ENCODE measurements at regions not wholly inside any gene's neighbourhood (a gene's known extent, or its start where the extent isn't known, plus 50 kb on each side); places are given as distances from the start of the nearest gene placed in this dataset.

- Histone ChIP-seq H3K36me3 (no peaks in the 10 kb centered on the region), H3K9me3 (no peaks in the 10 kb centered on the region), H3K4me1 (no peaks in the 10 kb centered on the region), H3K27ac (no peak overlapping the region), H3K27me3 (no peaks in the 10 kb centered on the region), H3K4me3 (no peak overlapping the region)
- DNase-seq (ENCODE audit: low spot score in 2 of 2) = no peak
- 100% methylated on average over 2 of the region's 2 CpGs for WGBS
- TF ChIP-seq POLR2A (IDR thresholded peaks at IDR 0.05) = no peak
Observed at GRCh38 chr2:186027922-186028321, 289.3 kb downstream of the FSIP2 start.

DNA sequence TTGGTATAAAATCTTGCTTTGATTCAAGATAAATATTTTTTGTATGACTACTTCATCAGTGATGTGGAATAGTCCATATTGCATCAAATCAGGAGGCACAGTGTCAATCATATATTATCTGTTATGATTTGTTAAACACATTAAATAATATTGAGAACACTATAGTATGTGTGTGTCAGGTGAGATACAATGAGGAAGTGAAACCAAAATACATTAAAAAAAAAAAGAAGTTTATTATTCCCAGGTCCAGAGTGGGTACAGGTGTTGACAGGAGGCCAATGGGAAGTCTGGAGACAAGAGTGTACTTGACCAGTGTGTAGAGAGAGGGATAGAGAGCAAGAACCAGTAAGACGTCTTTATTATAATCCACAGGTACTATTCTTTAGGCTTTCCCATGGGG is 292.6 kb downstream of the FSIP2 start:
- DNase-seq (ENCODE audit: low spot score in 2 of 2) = no peak
- TF ChIP-seq POLR2A (IDR thresholded peaks at IDR 0.05) (no peak), POLR2AphosphoS5 (IDR thresholded peaks at IDR 0.05) (no peak), EP300 (IDR thresholded peaks at IDR 0.05) (no peak), CTCF (IDR thresholded peaks at IDR 0.05) (no peak)
- H3K27ac ChIP-seq = no peak overlapping the region
- no peak overlapping the region for H3K4me3 ChIP-seq
- H3K9me3 ChIP-seq = no peaks in the 10 kb centered on the region
- H3K36me3 ChIP-seq = no peaks in the 10 kb centered on the region
- no peaks in the 10 kb centered on the region for H3K4me1 ChIP-seq
- WGBS = 94% methylated on average over 1 of the region's 1 CpG
- H3K27me3 ChIP-seq = no peaks in the 10 kb centered on the region

DNA sequence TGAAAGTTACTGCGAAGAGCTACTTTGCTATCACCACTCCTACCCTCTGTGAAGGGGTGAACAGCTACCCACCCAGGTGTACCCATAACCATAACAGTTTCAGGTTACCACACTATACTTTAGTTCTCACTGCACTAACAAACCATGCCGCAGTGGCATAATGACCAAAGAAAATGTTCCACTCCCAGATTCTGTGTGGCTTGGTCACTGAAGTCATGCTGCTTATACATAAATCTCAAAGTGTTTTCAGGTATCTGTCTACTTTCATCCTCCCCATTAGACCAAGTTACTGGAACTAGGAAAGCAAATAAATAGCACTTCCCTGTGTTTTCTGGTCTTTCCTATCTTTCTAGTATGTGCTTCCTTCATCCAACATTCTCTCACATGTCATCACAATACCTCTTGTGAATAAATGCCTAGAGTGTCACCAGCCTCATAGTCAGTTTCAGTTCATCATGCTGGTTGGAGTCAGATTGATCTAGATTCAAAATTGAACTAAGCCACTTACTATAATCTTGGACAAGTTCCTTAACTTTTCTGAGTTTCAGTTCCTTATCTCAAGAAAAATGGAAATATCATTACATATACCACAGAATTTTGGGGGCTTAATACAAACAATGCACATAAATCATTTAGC is 293.6 kb downstream of the FSIP2 start:
- TF ChIP-seq POLR2A (IDR thresholded peaks at IDR 0.05) (no peak), CTCF (IDR thresholded peaks at IDR 0.05) (no peak), EP300 (IDR thresholded peaks at IDR 0.05) (no peak), POLR2AphosphoS5 (IDR thresholded peaks at IDR 0.05) (no peak)
- DNase-seq (ENCODE audit: low spot score in 2 of 2) = no peak
- H3K4me1 ChIP-seq = no peaks in the 10 kb centered on the region
- H3K4me3 ChIP-seq = no peak overlapping the region
- no peaks in the 10 kb centered on the region for H3K36me3 ChIP-seq
- WGBS = 89% methylated on average over 2 of the region's 2 CpGs
- no peak overlapping the region for H3K27ac ChIP-seq
- no peaks in the 10 kb centered on the region for H3K9me3 ChIP-seq
- H3K27me3 ChIP-seq = no peaks in the 10 kb centered on the region

DNA sequence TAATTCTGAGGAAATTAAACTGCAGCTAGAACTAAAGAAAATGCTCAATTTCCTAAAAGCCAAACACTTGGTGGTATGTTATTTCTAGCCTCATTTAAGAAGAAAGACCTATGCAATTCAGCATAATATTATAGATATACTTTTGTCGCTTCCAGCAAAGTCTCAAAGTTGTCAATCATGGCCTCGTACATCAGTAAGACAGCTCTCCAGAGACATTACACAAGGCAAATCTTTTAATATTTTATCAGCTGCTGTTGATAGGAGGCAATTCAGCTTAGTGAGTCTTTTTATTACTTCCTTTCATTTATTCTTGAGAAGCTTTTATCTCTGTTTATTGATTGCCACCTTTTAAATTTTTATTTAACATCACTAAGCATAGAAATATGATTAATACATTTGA is 294.3 kb downstream of the FSIP2 start:
- H3K36me3 ChIP-seq = no peaks in the 10 kb centered on the region
- WGBS = 92% methylated on average over 2 of the region's 2 CpGs
- TF ChIP-seq CTCF (IDR thresholded peaks at IDR 0.05) (no peak), EP300 (IDR thresholded peaks at IDR 0.05) (no peak), POLR2A (IDR thresholded peaks at IDR 0.05) (no peak), POLR2AphosphoS5 (IDR thresholded peaks at IDR 0.05) (no peak)

DNA sequence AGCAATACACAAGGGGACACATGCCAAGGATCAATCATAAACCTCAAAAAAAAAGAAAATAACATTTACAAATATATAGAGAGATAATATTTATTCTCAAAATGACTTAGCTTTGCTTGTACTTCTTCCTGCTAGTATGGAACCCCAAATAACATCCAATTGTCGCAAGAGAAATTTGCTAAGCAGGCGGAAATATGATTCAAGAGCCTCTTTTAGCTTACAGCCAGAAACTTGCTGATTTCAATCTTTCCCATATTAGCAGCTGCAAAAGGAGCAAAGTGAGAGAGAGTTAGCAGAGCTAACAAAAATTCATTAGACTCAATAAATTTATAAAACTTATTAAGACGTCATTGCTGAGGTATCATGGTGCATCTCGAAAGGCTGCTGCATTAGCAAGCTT is 294.9 kb downstream of the FSIP2 start:
- Histone ChIP-seq H3K4me3 (no peak overlapping the region), H3K27me3 (no peaks in the 10 kb centered on the region), H3K27ac (no peak overlapping the region), H3K36me3 (no peaks in the 10 kb centered on the region), H3K9me3 (no peaks in the 10 kb centered on the region), H3K4me1 (no peaks in the 10 kb centered on the region)
- no peak for DNase-seq (ENCODE audit: low spot score in 2 of 2)
- 94% methylated on average over 4 of the region's 4 CpGs for WGBS
- TF ChIP-seq POLR2A (IDR thresholded peaks at IDR 0.05) = no peak
- no peak for TF ChIP-seq CTCF (IDR thresholded peaks at IDR 0.05)
- TF ChIP-seq EP300 (IDR thresholded peaks at IDR 0.05) = no peak
- no peak for TF ChIP-seq POLR2AphosphoS5 (IDR thresholded peaks at IDR 0.05)

More for the DNA sequence above, 294.3 kb downstream of the FSIP2 start:
- Histone ChIP-seq H3K27ac (no peak overlapping the region), H3K9me3 (no peaks in the 10 kb centered on the region), H3K27me3 (no peaks in the 10 kb centered on the region), H3K4me1 (no peaks in the 10 kb centered on the region), H3K4me3 (no peak overlapping the region)
- no peak for DNase-seq (ENCODE audit: low spot score in 2 of 2)
